ENCODE measurements at regions not wholly inside any gene's neighbourhood (a gene's known extent, or its start where the extent isn't known, plus 50 kb on each side); places are given as distances from the start of the nearest gene placed in this dataset.

DNA sequence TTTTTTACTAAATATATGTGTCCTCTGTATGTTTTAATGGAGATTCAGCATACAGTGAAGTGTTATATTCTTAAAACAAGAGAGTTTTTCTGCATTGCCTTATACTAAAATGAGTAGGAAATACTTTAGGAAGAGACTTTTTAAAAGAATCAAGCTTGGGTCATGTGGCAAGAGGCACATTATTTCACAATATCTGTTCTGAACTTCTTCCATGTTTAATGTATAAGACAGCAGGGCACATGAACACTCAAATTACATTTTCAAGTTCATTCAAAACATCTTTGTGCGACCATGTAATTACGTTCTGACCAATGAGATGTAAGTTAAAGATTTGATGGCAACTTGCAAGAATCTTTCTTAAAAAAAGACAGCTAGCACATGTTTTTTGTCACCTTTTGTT, 1055.9 kb downstream of the NR2F1-AS1 start:
- no peak for DNase-seq

DNA sequence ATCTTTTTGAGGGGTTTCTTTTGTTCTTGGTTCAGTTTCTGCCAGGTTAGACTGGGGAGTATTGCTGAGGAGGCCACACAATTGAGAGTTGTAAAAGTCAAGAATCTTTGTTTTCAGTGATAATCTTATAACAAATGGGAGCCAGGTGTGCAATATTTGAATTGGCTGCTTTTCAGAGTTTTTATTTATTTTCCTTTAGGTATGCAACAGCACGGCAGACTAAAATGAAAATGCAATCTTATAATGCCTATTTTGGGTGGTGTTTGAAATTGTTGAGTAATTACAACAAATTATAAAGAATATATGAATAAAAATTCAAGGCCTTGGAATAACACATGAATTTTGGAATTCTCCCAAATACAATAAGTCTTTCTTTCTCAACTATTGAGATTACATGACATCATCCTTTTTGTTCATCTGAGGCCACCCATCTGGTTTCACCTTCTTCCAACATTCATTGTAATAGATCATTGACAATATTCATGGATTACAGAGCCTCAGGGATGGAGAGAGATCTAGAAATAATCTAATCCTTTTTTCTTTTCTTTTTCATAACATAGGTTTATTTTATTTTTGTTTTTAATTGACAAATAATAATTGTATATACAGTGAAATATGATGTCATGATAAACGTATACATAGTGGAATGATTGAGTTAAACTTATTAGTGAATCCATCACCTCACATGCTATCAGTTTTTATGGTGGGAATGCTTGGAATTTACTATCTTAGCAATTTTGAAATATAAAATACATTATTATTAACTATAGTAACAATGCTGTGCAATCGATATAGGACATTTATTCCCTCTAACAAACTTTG, 1061.0 kb downstream of the NR2F1-AS1 start:
- DNase-seq, result no peak

DNA sequence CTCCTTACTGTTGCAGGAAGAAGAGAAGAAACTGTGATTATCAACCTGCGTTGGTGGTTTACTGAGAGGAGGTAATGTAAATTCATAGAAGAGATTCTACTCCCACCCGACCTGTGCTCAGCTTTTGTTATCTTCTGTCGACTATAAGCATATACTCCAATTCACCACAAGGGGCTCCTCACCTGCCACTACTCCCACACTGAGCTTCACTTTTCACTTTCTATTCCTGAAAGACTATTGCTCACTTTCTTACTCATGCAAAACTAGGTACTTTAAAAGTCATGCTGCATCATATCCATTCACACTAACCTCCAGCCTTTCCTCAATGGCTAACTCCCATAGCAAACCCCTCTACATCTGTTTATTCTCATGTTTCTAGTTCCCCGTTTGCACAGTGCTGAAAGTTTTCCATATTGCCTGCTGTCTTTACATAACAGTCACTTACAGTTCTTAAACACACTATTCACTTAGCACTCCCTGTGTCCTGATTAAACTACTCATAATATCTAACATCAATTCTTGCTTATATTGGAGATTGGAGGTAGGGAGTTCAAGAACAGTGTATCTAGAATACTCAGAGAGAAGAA, 1062.6 kb downstream of the NR2F1-AS1 start:
- no peak for DNase-seq

DNA sequence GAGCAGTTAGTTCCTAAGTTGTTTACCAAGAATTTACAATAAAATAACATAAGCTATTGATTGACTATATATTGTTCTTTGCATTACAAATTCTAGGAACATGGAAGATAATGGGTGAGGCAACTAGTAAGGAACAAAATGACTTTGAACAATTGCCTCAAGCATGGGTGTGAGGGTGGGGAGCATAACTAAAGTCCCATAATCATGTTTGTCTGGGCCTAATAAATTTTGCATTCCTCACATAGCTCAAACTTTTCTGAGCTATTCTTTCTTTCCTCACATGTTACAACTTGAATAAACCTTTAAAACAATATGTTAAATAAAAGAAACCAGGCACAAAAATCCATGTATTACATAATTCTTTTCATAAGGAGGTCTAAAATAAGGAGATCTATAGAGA, 1066.1 kb downstream of the NR2F1-AS1 start:
- DNase-seq, result no peak

DNA sequence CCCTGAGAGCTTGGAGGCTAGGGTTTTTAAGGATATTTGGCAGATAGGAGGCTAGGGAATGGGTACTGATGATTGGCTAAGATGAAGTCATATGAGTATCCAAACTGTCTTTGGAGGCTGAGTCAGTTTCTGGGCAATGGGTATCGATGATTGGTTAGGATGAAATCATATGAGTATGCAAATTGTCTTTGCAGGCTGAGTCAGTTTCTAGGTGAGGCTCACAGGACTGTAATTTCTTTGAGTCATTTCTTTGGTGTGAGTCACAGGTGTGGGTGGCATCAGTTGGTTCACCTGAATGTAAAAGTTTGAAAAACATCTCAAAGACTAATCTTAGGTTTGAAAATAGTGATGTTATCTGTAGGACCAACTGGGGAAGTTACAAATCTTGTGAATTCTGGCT, 1068.0 kb downstream of the NR2F1-AS1 start:
- no peak for DNase-seq

DNA sequence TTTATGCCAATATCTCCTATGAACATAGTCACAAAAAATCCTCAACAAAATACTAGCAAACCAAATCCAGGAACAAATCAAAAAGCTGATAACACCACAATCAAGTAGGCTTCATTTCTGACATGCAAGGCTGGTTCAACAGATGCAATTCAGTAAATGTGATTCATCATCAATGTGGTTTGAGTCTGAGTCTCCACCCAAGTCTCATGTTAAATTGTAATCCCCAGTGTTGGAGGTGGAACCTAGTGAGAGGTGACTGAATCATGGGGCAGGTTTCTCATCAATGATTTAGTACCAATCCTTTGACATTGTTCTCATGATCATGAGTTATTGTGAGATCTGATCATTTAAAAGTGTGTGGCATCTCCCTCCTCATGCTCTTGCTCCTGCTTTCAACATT, 1072.7 kb downstream of the NR2F1-AS1 start:
- no peak for DNase-seq

DNA sequence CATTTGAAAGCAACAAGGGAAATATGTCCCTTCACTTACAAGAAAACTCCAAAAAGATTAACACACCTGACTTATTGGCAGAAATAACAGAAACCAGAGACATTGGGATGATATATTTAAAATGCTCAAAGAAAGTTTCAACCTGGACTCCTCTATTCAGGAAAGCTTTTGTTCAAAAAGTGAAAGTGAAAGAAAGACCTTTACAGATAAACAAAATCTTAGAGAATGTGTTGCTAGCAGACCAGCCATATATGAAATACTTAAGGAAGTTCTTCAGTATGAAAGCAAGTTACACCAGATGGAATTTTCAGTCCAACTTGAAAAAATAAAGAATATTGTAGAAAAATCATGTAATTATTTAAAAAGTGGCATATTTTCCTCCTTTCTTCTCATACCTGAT, 1075.1 kb downstream of the NR2F1-AS1 start:
- no peak for DNase-seq

DNA sequence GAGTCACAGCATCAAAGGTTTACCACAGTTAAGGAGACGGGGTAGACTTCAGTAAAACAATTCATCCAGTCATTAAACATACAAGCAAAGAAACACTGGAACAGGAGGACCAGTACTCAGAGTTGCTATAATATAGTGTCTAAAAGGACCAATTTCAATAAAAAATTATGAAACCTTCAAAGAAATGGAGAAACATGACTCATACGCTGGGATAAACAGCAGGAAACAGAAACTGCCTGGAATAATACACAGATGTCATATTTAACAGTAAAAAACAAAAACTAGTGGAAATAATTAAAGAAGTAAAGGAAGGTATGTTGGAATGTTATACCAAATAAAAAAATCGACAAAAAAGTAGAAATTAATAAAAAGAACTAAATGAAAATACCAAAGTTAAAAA, 1075.9 kb downstream of the NR2F1-AS1 start:
- no peak for DNase-seq

DNA sequence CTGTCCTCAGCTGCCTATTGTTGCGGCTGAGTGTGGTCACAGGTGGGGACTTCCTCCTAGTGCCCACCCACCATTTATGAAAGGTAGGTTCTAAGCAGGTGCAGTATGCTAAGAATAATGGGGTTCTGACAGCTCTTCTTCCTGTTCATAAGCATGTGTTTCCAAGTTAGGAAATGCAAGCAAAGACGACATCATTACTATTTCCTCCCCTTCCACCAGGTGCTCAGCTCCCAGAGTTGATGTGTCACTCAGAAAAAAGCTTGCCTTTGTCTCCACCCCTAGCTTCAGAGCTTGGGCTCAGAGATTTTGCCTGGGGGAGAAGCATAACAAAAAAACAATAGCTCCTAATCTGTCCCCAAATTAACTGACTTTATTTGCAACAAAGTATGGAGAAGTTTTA, 1076.7 kb downstream of the NR2F1-AS1 start:
- DNase-seq, result no peak

DNA sequence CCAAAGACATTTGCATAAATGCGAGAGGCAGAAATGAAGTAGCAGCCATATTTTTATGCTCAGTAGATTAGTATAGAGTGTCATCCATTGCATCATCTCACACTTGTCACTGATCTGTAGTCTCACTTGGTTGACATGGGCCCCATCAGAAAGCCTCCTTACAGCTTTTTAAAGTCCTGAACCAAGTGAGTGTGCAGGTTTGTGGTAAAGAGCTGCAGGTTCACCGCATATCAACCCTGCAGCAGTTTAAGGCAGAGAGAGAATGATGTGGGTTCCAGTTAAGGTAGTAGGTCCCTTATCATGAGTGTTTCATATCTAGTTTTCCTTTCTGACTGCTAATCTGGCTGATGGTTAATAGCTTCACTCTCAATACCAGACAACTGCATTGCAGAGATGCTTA, 1080.3 kb downstream of the NR2F1-AS1 start:
- no peak for DNase-seq

DNA sequence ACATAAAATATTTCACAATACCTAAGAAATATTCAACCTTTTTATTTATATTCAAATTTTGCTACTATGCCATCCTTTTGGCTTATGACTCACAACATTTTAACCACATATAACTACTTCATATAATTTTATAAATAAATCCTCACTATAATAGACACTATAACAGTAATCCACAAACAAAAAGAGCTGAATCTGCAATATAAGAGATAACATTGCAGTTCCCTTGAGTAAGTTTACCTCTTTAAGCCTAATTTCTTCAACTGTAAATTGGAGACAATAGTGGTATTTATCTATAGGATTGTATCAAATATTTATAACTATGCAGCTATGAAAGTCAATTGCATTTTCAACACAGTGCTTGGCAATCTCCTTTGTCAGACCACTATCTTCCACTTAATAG, 1084.5 kb downstream of the NR2F1-AS1 start:
- DNase-seq, result no peak

DNA sequence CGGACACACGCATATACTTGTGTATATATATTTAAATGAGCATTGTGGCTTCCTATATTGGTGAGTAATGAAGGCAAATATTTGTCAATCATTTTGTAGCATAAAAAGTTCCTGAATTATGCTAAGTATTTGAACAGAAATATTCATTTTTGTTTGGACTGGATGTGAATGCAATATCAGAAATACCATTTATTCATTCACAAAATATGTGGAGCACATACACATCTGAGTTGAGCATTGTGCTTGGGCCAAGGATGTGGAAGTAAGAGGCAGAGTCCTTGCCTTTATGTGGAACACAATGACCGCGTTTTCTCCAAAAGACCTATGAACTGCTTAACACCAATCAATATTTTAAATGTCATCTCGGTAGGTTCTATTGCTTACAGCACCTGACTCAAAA, 1086.5 kb downstream of the NR2F1-AS1 start:
- DNase-seq, result no peak

DNA sequence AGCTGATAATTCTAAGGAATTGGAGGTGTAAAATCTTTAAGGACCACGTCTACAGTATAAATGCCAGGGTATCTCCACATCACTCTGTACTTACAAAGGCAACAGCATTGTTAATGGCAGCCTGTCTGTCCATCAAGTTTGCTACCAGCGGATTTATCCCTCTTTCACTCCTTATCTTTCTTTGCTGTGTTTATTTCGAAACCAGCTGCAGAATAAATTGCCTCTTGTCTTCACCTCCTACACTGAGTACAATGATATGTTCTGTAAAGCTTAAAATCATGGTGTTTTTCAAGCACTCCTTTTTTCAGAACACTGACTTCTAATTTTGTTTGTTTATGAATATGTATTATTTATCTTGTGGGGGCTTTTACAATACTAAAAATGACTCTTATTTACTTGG, 1088.1 kb downstream of the NR2F1-AS1 start:
- no peak for DNase-seq

DNA sequence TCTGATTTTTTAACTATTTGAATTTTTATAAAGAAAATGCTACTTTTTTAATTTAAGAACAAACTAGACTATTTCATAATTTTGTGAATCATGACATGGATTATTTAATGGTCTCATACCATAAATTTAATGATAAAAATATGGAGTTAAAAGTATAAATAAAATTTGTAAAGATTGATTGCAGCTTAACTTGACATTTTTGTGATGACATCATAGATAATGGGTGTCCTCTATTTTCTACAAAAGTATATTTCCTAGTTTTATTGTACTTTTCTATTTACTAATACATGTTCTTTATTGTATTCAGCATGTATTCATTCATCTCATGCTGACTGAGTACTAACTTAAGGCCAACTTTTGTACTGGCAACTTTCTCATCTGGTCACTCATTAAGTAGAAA, 1096.5 kb downstream of the NR2F1-AS1 start:
- no peak for DNase-seq

DNA sequence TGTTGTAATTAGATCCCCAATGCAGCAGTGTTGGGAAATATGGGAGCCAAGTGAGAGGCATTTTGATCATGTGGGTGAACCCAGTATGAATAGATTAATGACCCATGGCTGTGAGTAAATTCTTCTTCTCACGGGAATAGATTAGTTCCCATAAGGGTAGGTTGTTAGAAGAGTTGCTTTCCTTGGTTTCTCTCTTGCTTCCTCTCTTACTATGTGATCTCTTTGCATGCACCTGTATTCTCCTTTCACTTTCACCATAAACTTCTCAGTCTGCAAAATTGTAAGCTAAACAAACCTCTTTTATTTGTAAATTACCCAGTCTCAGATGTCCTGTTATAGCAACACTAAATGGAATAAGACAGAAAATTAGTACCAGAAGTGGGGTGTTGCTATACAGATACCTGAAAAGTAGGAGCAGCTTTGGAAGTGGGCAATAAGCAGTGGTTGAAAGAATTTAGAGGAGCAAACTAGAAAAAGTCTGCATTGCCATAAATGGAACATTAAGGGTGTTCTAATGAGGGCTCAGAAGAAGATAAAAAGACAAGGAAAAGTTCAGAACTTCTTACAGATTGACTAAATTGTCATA, 1090.0 kb upstream of the ARRDC3 start:
- no peak for DNase-seq

DNA sequence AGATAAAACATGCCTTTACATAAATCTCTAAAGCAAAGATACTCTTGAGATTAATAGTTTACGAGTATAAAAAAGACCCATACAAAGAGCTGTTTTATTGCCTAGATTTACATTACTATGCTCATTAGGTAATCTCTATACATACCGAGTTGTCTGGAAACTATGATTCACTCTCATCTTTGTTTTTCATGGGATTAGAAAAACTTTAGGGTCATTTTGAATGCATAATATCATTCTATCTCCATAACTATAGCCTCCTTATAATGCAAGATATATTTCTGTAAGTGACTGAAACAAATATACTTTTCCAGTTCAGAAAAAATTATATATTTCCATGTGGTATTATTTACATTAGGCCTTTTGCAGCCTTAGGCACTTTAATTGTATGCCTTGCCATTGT, 1088.7 kb upstream of the ARRDC3 start:
- DNase-seq, result no peak

DNA sequence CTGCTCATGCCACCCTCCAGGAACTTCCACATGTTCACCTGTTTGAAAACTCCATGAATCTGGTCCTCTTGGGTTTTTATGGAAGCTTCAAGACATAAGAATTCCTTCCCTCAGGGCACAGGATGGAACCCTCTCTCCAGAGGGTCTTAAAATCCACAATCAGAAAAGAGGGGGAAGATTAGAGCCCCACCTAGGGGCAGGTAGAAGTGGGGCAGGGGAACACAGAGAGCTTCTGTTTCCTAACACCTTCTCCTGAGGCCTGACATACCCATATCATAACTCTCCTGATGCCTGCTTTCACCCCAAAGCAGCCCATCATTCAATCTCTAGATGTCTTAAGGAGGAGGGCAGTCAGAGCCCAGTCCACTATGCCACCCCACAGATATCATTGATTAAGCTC, 1087.7 kb upstream of the ARRDC3 start:
- DNase-seq, result no peak

DNA sequence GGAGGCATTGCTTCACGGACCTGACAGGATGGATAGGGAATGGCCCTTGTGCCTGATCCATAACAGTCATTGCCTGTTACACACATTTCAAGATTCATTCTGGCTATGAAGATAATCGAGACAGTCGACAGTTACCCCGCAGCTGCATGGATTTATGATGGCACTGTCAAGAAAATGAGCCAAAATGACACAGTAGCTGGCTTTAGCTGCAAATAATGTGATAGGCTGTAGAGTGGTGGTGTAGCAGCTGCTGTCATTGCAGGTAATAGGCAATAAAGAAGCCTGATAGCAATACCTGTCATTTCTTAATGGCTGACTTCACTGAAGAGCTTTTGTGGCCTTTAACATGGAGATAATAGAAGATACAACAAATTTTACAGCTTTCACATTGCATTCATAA, 1085.2 kb upstream of the ARRDC3 start:
- DNase-seq, result no peak

DNA sequence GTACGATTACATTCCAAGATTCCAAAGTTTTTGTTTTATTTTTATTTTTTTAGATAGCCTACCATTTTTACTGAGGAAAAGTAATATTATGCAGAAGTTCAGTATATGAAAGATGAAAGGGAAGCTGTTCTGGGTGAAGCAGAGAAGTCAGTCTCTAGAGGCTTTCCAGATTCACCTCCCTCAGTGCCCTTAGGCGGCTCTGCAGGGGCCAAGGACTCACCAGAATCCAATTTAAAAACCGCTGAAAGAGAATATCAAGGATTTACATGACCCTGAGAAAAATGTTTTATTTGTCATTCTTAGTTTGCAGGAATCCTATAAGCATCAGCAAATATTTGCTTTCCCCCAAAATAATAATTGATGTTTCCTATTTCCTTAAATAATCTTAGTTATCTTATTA, 1084.6 kb upstream of the ARRDC3 start:
- DNase-seq, result no peak

DNA sequence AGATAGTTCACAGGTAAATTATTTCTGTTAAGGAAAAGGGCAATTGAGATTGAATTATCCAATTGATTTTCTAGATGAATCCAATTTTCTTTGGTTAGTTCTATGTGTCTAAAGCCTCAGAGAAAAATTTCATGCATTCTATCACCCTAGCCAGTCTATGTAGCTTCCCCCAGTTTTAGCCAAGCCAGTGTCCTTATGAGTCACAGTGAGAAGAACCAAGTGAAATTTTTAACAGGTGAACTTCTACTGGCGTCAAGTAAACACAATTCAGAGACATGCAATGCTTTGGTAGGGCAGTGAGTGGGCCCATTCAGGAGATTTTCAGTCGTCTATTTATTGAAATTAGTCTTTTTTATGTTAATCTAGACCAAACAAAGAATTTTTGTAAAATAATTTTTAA, 1077.4 kb upstream of the ARRDC3 start:
- DNase-seq, result no peak

DNA sequence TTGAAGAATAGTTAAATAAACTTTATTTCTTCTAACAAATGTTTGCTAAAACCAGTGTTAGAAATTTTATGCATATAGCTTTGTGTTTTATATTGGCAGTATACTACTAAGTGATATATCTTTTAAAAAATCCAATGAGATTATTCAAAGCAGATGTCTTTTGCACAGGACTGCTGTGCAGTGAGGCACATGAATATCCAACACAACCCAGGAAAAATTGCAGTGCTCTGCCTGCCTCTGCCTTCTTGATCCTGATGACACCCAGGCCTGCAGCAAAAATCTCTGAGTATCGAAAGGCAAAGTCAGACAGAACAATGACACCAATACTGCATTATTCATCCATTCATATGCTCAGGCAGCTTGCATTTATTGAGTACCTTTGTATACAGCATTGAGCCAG, 1076.5 kb upstream of the ARRDC3 start:
- no peak for DNase-seq

DNA sequence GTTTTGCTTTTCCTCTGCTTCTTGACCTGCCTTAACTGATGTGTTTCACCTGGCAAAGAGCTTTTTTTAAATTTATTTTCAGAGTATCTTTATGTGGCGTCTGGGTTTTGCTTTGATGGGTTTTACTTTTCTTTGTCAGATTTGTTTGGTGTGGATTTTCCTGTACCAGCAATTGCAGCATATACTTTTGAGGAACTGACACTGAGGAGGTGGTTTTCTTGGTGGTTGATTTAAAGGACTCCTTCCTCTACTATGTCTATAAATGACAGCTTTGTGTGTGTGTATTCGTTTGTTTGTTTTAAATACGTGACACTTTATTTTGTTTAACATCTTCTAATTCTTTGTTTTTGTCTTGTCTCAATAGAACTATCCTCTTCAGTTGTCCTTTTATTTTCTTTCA, 1071.9 kb upstream of the ARRDC3 start:
- no peak for DNase-seq

DNA sequence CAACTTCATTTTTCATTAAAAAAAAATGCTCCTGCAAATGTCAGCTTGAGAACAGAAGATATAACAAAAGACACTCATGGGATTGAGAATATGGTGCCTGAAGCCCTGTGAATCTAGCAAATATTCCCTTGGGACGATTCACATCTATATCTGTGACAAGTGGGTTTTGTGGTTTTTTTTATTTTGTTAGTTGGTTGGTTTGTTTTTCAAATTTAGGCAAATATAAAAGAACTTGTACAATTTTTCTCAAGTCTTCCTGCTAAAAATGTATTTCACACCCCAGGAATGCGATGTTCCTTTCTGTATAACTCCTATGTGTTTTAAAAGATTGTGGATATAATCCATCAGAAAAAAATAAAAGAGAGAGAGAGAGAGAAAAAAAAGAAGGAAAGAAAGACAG, 1061.8 kb upstream of the ARRDC3 start:
- DNase-seq, result no peak
